GM23338 (cell line): ENCODE measurements at regions not wholly inside any gene's neighbourhood (a gene's known extent, or its start where the extent isn't known, plus 50 kb on each side); places are given as distances from the start of the nearest gene placed in this dataset.

Experiments
- ATAC-seq: fragments of 200-7000 bp; cut with Tn5 transposase; 3 replicates; pipeline ENCODE4 v1.9.1; 2020
- DNase-seq: peaks from one replicate; pipeline ENCODE4 v3.0.0-alpha.2; 2015; ENCODE audit warnings: low spot score
- H2AFZ ChIP-seq: fragments of 200-600 bp; sonication (generic); 2 replicates; pipeline ENCODE4 v1.8.0; 2016; ENCODE audit warnings: antibody characterized with exemption, mild to moderate bottlenecking, moderate library complexity
- H3F3A ChIP-seq: fragments of 200-600 bp; sonication (generic); replicated peaks from 2 replicates; pipeline ENCODE4 v1.8.0; 2017; ENCODE audit warnings: antibody characterized with exemption, mixed run types, low read depth
- H3K27ac ChIP-seq: fragments of 200-600 bp; sonication (generic); 2 replicates; pipeline ENCODE4 v1.6.1; 2016; ENCODE audit warnings: low read depth
- H3K27me3 ChIP-seq: fragments of 200-600 bp; sonication (generic); 2 replicates; pipeline ENCODE4 v1.8.0; 2016; ENCODE audit warnings: mild to moderate bottlenecking, mixed run types, moderate library complexity; ENCODE audit not compliant: insufficient read depth
- H3K36me3 ChIP-seq: fragments of 200-600 bp; sonication (generic); 2 replicates; pipeline ENCODE4 v1.8.0; 2016; ENCODE audit warnings: mild to moderate bottlenecking; ENCODE audit not compliant: insufficient read depth
- H3K4me1 ChIP-seq: fragments of 200-600 bp; sonication (generic); 2 replicates; pipeline ENCODE4 v1.8.0; 2016; ENCODE audit warnings: mild to moderate bottlenecking, moderate library complexity; ENCODE audit not compliant: insufficient read depth
- H3K4me2 ChIP-seq: fragments of 200-600 bp; sonication (generic); 2 replicates; pipeline ENCODE4 v1.7.1; 2017; ENCODE audit warnings: mixed run types
- H3K4me3 ChIP-seq: fragments of 200-600 bp; sonication (generic); 2 replicates; pipeline ENCODE4 v1.6.1; 2016; ENCODE audit warnings: mixed run types
- H3K79me2 ChIP-seq: fragments of 200-600 bp; sonication (generic); replicated peaks from 2 replicates; pipeline ENCODE4 v1.8.0; 2017; ENCODE audit warnings: mild to moderate bottlenecking; ENCODE audit not compliant: insufficient read depth
- H3K9me2 ChIP-seq: fragments of 200-600 bp; sonication (generic); 2 replicates; pipeline ENCODE4 v1.8.0; 2017; ENCODE audit not compliant: insufficient read depth
- H4K20me1 ChIP-seq: fragments of 200-600 bp; sonication (generic); replicated peaks from 2 replicates; pipeline ENCODE4 v1.8.0; 2017; ENCODE audit warnings: mild to moderate bottlenecking; ENCODE audit not compliant: insufficient read depth
- H3K27ac Mint-ChIP-seq: 2 replicates; pipeline ENCODE4 v1.8.0; 2020; ENCODE audit warnings: inconsistent platforms, mild to moderate bottlenecking, moderate library complexity, mixed read lengths
- H3K27me3 Mint-ChIP-seq: 3 replicates; pipeline ENCODE4 v1.8.0; 2022; ENCODE audit warnings: low read depth, mild to moderate bottlenecking, moderate library complexity, mixed read lengths, inconsistent platforms; ENCODE audit not compliant: insufficient read depth, poor library complexity
- H3K36me3 Mint-ChIP-seq: 3 replicates; pipeline ENCODE4 v1.8.0; 2021; ENCODE audit warnings: low read depth, mild to moderate bottlenecking, inconsistent platforms, moderate library complexity, mixed read lengths
- H3K4me1 Mint-ChIP-seq: 3 replicates; pipeline ENCODE4 v1.8.0; 2020; ENCODE audit warnings: mild to moderate bottlenecking, inconsistent platforms, mixed read lengths
- H3K4me3 Mint-ChIP-seq: 3 replicates; pipeline ENCODE4 v1.8.0; 2021; ENCODE audit warnings: moderate library complexity, mild to moderate bottlenecking, inconsistent platforms, mixed read lengths
- H3K9me3 Mint-ChIP-seq: 3 replicates; pipeline ENCODE4 v1.8.0; 2020; ENCODE audit warnings: moderate library complexity, mild to moderate bottlenecking, inconsistent platforms, mixed read lengths
- CREB1 ChIP-seq: fragments of 250-450 bp; sonication (Bioruptor Pico); IDR thresholded peaks from 2 replicates; pipeline ENCODE4 v1.5.0; 2020; ENCODE audit warnings: low read depth, mild to moderate bottlenecking, moderate library complexity
- CTCF ChIP-seq, 2 experiments: fragments of 200-600 bp in 1 of 2; sonication (generic) in 1 of 2; conservative IDR thresholded peaks; 2 replicates each; pipeline versions ENCODE4 v1.5.1 to v1.6.1; 2016 to 2017; ENCODE audit warnings: antibody characterized with exemption in 2 of 2, low read depth in 2 of 2, mild to moderate bottlenecking in 2 of 2, moderate library complexity in 1 of 2
- ETS1 ChIP-seq: IDR thresholded peaks from 2 replicates; pipeline ENCODE4 v1.6.1; 2016; ENCODE audit warnings: antibody characterized with exemption
- EZH2phosphoT487 ChIP-seq: fragments of 200-600 bp; sonication (generic); IDR thresholded peaks from one replicate; pipeline ENCODE4 v1.8.1; 2018; ENCODE audit warnings: antibody characterized with exemption; ENCODE audit not compliant: unreplicated experiment
- JUNB ChIP-seq: IDR thresholded peaks from one replicate; pipeline ENCODE4 v1.6.1; 2016; ENCODE audit warnings: antibody characterized with exemption; ENCODE audit not compliant: unreplicated experiment
- NANOG ChIP-seq: IDR thresholded peaks from 2 replicates; pipeline ENCODE4 v1.6.1; 2016; ENCODE audit warnings: antibody characterized with exemption, borderline replicate concordance
- POLR2AphosphoS5 ChIP-seq: IDR thresholded peaks from 2 replicates; pipeline ENCODE4 v1.6.1; 2016; ENCODE audit warnings: antibody characterized with exemption, low read depth
- ZNF114 ChIP-seq: fragments of 250-450 bp; sonication (Bioruptor Pico); IDR thresholded peaks from 2 replicates; pipeline ENCODE4 v1.5.0; 2020; ENCODE audit warnings: mild to moderate bottlenecking, moderate library complexity
- ZNF331 ChIP-seq: fragments of 250-450 bp; sonication (Bioruptor Pico); IDR thresholded peaks from 2 replicates; pipeline ENCODE4 v1.5.0; 2020; ENCODE audit warnings: low read depth, mild to moderate bottlenecking, moderate library complexity
- ZNF462 ChIP-seq: fragments of 250-450 bp; sonication (Bioruptor Pico); IDR thresholded peaks from 2 replicates; pipeline ENCODE4 v1.5.0; 2020; ENCODE audit warnings: mild to moderate bottlenecking, moderate library complexity
- TF ChIP-seq, protein P1 (sequence below): IDR thresholded peaks from one replicate; pipeline ENCODE4 v1.6.1; 2018; ENCODE audit warnings: antibody characterized with exemption; ENCODE audit not compliant: unreplicated experiment

DNA sequence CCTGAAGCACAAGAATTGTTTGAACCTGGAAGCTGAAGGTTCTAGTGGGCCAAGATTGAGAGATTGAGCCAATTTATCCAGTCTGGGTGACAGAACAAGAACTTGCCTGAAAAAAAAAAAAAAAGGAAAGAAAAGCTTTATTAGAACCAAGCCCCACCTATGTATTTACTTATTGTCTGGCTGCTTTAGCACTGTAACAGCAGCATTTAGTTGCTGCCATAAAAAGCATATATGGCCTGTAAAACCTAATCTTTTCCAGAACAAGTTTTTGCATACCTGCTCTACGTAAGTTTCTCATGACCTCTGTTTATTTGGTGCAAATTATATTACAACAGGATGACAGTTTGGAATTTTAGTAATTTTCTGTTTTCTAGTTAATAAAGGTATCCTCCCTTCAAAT is 1565.6 kb upstream of the LRRTM1 start (continued):
- TF ChIP-seq ETS1 (no peak), JUNB (no peak)

GRCh38 chr2:81858998-81859397 is 1554.4 kb upstream of the LRRTM1 start:
- no peaks in the 10 kb centered on the region for H3K79me2 ChIP-seq
- TF ChIP-seq, protein P1, sequence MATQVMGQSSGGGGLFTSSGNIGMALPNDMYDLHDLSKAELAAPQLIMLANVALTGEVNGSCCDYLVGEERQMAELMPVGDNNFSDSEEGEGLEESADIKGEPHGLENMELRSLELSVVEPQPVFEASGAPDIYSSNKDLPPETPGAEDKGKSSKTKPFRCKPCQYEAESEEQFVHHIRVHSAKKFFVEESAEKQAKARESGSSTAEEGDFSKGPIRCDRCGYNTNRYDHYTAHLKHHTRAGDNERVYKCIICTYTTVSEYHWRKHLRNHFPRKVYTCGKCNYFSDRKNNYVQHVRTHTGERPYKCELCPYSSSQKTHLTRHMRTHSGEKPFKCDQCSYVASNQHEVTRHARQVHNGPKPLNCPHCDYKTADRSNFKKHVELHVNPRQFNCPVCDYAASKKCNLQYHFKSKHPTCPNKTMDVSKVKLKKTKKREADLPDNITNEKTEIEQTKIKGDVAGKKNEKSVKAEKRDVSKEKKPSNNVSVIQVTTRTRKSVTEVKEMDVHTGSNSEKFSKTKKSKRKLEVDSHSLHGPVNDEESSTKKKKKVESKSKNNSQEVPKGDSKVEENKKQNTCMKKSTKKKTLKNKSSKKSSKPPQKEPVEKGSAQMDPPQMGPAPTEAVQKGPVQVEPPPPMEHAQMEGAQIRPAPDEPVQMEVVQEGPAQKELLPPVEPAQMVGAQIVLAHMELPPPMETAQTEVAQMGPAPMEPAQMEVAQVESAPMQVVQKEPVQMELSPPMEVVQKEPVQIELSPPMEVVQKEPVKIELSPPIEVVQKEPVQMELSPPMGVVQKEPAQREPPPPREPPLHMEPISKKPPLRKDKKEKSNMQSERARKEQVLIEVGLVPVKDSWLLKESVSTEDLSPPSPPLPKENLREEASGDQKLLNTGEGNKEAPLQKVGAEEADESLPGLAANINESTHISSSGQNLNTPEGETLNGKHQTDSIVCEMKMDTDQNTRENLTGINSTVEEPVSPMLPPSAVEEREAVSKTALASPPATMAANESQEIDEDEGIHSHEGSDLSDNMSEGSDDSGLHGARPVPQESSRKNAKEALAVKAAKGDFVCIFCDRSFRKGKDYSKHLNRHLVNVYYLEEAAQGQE, result no peak
- TF ChIP-seq ETS1 (no peak), POLR2AphosphoS5 (no peak), ZNF114 (CRISPR knock-in tag) (no peak), CREB1 (no peak), CTCF (conservative IDR thresholded peaks at IDR 0.05; ENCODE audit: low read depth in 2 of 2) (no peak), JUNB (no peak), NANOG (no peak), EZH2phosphoT487 (no peak), ZNF462 (CRISPR knock-in tag) (no peak), ZNF331 (CRISPR knock-in tag) (no peak)
- H3K27me3 Mint-ChIP-seq, result no peaks in the 10 kb centered on the region
- H3K36me3 Mint-ChIP-seq, result no peaks in the 10 kb centered on the region
- no peaks in the 10 kb centered on the region for H3K4me1 Mint-ChIP-seq
- H3K9me2 ChIP-seq, result no peaks in the 10 kb centered on the region
- no peak overlapping the region for H3K27ac Mint-ChIP-seq
- no peaks in the 10 kb centered on the region for H3K4me1 ChIP-seq
- no peak overlapping the region for H2AFZ ChIP-seq
- H3K27me3 ChIP-seq, result no peaks in the 10 kb centered on the region
- H3K4me3 Mint-ChIP-seq, result no peak overlapping the region
- ATAC-seq (no peak), DNase-seq (no peak)
- no peak overlapping the region for H3K4me2 ChIP-seq
- H3K27ac ChIP-seq, result no peak overlapping the region
- H4K20me1 ChIP-seq, result no peaks in the 10 kb centered on the region
- H3K9me3 Mint-ChIP-seq, result no peaks in the 10 kb centered on the region
- H3K4me3 ChIP-seq, result no peak overlapping the region
- H3K36me3 ChIP-seq, result no peaks in the 10 kb centered on the region
- H3F3A ChIP-seq, result no peaks in the 10 kb centered on the region
